UCSD-AML1 (cell line): ENCODE measurements at regions not wholly inside any gene's neighbourhood (a gene's known extent, or its start where the extent isn't known, plus 50 kb on each side); places are given as distances from the start of the nearest gene placed in this dataset.

Experiments used
- DNase-seq: peaks from one replicate; lab custom pipeline; 2025; ENCODE audit not compliant: unreplicated experiment; lab: John Stamatoyannopoulos, UW

GRCh38 chr11:95363708-95364107 is 132.7 kb upstream of the SESN3 start:
- DNase-seq = no peak

GRCh38 chr11:95363164-95363563 is 132.2 kb upstream of the SESN3 start:
- no peak for DNase-seq

GRCh38 chr11:95361180-95361579 is 130.2 kb upstream of the SESN3 start:
- DNase-seq = no peak

- no peak for DNase-seq
Observed at GRCh38 chr11:95360377-95361075, 129.5 kb upstream of the SESN3 start.

GRCh38 chr11:95359756-95360155 is 128.8 kb upstream of the SESN3 start:
- DNase-seq = no peak

- DNase-seq = no peak
Observed at GRCh38 chr11:95359341-95359663, 128.3 kb upstream of the SESN3 start.

- DNase-seq = no peak
Observed at GRCh38 chr11:95358511-95359340, 127.7 kb upstream of the SESN3 start.

- no peak for DNase-seq
Observed at GRCh38 chr11:95354304-95354703, 123.3 kb upstream of the SESN3 start.

- no peak for DNase-seq
Observed at GRCh38 chr11:95353706-95354105, 122.7 kb upstream of the SESN3 start.

GRCh38 chr11:95352733-95353346 is 121.8 kb upstream of the SESN3 start:
- DNase-seq = no peak

GRCh38 chr11:95349345-95349942 is 118.4 kb upstream of the SESN3 start:
- no peak for DNase-seq

- DNase-seq = no peak
Observed at GRCh38 chr11:95346265-95346664, 115.3 kb upstream of the SESN3 start.

- DNase-seq = no peak
Observed at GRCh38 chr11:95345651-95346050, 114.6 kb upstream of the SESN3 start.

GRCh38 chr11:95344932-95345642 is 114.1 kb upstream of the SESN3 start:
- DNase-seq = no peak

- no peak for DNase-seq
Observed at GRCh38 chr11:95341221-95341620, 110.2 kb upstream of the SESN3 start.

- DNase-seq = no peak
Observed at GRCh38 chr11:95339086-95339901, 108.3 kb upstream of the SESN3 start.

- no peak for DNase-seq
Observed at GRCh38 chr11:95338430-95338991, 107.5 kb upstream of the SESN3 start.

- DNase-seq = no peak
Observed at GRCh38 chr11:95337972-95338429, 107.0 kb upstream of the SESN3 start.

- DNase-seq = no peak
Observed at GRCh38 chr11:95337175-95337957, 106.4 kb upstream of the SESN3 start.
